Activated CD8-positive, alpha-beta memory T cell treated with anti-CD3 and anti-CD28 coated beads, Interleukin-2, amount 50 U/mL, for 24 hours (primary cell): ENCODE measurements at regions not wholly inside any gene's neighbourhood (a gene's known extent, or its start where the extent isn't known, plus 50 kb on each side); places are given as distances from the start of the nearest gene placed in this dataset.
"Not testable (repeated sequence)": the region's sequence is repeated elsewhere in the genome, so short reads cannot be mapped to it uniquely, and the experiment has no call there.

Source experiments
- DNase-seq: peaks from one replicate; pipeline ENCODE4 v3.0.0-alpha.2; 2020; ENCODE audit errors: extremely low read depth

DNA sequence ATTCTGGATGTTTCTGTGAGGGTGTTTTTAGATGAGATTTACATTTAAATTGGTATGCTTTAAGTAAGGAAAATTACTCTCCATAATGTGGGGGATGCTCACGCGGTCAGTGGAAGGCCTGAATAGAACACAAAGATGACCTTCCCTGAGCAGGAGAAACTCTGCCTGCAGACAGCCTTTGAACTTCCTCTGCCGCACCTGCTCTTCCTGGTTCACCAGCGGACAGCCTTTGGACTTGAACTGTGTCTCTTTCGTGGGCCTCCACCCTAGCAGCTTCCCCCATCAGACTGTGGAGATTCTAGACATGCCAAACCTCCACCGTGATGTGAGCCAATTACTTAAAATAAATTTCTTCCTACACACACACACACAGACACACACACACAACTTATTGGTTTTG lies 210.7 kb downstream of the EFCAB11 start:
- no peak for DNase-seq

GRCh38 chr14:89740241-89740640 lies 214.3 kb downstream of the EFCAB11 start:
- no peak for DNase-seq

- no peak for DNase-seq
Observed at GRCh38 chr14:89736881-89737280, 217.6 kb downstream of the EFCAB11 start.

- no peak for DNase-seq
Observed at GRCh38 chr14:89731396-89731933, 223.1 kb downstream of the EFCAB11 start.

GRCh38 chr14:89730687-89731086 lies 223.8 kb downstream of the EFCAB11 start:
- DNase-seq = no peak

- DNase-seq = no peak
Observed at GRCh38 chr14:89728964-89729363, 225.6 kb downstream of the EFCAB11 start.

GRCh38 chr14:89726226-89726625 lies 228.3 kb downstream of the EFCAB11 start:
- not testable (repeated sequence) for DNase-seq

DNA sequence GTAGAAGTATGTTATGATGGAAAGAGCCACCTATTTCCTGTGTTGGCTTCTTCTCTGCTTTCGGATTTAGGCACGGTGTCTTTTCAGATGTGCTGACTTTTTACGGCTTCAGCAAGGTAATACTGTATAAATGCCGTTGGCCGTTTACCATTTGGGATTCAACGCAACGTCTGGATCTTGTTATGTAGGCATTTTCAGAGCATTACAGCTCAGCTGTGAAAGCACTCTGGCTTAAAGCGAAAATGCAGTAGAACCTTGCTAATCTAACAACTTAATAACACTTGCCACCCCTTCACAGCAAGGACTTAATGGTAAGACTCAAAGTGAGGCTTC lies 229.9 kb downstream of the EFCAB11 start:
- no peak for DNase-seq

DNA sequence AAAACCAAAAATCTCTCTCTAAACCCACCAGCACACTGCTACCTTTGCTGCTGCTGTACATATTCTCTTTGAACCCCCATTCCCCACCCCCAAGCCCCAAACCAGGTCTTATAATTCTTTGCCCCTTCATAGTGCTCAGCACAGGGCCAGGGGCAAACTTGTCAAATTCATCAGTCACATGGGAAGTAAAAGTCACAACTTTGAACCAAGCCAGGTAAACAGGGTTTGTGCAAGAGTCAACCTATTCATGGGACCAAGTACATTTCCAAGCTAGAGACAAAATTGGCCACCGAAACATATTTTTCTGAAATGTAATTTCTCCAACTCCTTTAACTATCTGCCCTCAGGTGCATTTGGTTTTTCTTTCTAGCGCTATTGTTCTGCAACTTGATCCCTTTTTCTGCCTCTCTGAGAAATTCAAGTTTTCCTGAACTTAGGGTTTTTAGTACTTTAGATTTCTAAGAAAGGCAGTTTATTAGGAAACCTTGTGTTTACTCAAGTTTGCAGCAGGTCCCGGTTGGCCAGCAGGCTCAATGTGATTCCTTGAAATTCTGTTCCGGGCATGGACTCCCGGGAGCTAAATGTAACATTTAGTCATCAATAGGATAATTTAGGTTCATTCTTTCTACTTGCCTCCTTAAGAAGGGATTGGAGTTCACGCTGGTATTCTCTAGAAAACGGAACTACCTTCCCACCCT lies 230.5 kb downstream of the EFCAB11 start:
- no peak for DNase-seq

DNA sequence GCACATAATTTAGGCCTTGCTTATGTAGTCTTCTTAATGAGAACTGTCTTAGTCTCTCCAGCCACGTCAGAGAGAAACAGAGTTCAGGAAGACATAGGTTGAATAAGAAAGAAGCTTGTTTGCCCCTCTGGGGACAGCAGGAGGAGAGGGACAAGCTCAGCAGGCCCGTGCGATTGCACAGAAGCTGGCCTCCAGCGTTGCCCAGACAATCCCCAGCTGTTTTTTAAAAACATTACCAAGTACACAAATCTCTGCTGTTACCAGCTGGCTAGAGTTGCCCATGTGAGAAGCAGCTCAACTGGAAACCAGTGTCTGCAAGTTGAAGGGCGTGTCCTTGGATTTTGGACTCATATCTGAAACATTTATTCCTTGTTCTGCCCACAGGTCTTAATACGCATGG lies 232.6 kb downstream of the EFCAB11 start:
- no peak for DNase-seq

- DNase-seq = no peak
Observed at GRCh38 chr14:89720741-89721729, 233.5 kb downstream of the EFCAB11 start.

DNA sequence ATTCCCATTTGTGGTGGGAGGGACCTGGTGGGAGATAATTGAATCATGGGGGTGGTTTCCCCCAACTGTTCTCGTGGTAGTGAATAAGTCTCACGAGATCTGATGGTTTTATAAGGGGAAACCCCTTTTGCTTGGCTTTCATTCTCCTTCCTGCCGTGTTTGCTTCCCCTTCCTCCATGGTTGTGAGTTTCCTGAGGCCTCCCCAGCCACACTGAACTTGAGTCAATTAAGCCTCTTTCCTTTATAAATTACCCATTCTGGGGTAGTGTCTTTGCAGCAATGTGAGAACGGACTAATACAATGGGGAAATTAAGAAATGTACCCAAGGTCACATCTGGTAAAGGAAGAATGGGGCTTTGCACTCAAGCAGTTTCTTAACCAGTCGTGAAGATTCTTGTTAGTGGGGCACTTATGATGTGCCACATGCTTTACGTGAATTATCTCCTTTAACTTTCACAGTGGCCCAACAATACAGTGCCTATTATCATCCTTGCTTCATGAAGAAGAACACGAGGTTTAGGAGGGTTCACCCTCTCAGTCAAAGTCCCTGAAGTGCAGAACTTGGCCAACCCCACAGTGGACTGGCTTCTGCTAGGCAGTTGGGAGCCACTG lies 234.3 kb downstream of the EFCAB11 start:
- no peak for DNase-seq

DNA sequence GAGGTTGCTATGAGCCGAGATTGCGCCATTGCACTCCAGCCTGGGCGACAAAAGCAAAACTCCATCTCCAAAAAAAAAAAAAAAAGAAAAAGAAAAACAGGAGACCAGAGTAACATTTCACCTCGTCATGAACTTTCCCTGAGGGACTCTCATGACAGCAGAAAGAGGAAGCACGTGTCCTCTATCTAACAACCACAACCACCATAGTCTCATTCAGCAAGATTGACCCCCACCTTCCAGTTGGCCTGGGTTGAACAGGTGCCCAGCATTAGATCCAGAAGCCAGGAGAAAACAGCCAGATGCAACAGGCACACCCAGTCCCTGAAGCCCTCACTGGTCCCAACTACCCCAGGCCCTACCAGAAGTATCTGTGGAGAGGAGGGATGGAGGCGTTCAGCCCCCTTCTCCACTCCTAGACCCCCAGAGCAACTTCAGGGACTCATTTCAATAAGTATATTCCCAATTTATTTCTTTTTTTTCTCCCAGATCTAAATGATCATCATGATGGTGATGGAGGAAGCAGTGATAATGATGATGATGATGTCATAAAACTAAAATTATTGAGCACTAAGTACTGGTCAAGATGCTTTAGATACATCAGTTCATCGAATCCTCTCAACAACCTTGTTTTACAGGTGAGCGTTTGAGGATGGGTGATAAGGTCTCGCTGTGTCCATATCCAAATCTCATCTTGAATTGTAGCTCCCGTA lies 235.0 kb downstream of the EFCAB11 start:
- DNase-seq = no peak

DNA sequence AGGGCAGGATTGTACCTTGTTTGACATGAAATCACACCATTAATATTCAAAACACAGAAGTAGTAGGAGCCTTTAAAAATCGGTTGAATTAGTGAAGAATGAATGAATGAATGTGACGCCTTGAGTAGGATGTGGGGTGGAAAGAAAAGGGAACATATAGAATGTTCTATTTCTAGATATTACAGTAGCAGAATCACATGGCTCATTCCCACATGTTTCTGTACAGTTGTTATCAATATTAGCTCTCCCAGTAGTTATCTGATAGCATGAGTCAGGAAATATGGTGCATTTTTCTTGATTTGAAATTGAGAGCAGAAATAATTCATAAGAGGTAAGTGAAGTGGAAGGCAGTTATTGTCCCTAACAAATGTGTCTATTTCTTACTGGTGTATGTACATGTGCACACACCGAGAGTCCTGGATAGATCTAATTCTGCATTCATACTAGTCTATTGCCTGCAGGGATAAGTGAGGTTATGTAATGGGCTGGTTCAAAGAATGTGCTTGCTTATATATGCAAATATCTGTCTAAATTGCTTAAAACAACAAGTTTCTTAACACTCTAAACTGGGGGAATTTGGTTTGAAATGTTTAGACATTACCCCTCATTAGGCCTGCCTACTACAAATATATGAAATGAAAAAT lies 245.4 kb downstream of the EFCAB11 start:
- DNase-seq = no peak

DNA sequence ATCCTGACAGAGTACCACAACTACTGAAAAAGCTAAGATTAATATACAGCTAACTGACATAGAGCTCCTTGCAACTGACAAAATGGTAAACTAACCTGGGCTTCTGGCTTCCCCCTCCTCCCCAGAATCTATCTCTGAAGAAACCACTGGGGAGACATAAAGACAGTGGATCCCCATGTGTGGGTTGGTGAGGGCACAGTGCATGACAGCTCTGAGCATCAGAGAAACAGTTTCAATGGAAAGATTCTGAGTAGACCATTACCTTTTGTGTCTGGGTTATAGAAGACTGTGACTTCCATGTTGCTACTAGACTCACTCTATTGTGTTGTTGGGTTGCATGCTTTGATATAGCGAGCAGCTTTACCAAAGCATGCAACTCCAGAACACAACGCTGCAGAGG lies 247.4 kb downstream of the EFCAB11 start:
- DNase-seq = no peak

- DNase-seq = no peak
Observed at GRCh38 chr14:89702876-89703200, 251.7 kb downstream of the EFCAB11 start.

DNA sequence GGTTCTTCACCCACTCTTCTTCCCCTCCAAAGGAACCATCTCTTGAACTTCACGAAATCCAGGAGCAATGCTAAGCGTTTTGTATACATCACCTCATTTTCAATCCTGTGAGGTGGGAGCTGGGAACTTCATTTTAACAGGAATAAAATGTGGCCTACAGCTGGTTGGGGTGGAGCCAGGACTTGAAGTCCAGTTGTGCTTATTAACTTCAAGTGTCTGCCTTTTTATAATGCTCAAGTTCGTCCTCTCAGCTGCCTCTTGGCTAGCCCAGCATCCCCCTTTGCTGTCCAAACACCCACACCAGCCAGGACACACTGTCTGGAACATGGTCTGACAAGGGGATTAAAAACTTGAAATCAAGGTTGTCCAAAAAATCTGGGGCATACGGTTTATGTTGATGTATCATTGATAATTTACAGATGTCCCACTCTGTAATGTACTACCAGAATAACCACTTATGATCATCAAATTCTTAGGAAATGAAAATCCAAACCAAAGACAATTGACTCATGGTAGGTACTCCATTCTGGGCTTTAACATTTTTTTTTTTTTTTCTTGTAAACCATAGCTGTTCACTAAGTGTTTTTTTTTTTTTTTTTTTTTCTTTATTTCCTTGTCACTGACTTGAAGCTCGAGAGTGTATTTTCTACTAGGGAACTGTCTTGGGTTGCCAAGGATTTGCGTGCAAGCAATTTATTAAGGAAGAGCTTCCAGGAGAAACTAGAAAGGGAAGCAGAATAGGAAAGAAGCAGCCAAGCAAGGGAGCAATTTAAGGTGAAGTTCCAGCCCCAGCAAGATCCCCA lies 252.3 kb downstream of the EFCAB11 start:
- DNase-seq = no peak

GRCh38 chr14:89701211-89702043 lies 253.1 kb downstream of the EFCAB11 start:
- peak; percentile 56 for DNase-seq

DNA sequence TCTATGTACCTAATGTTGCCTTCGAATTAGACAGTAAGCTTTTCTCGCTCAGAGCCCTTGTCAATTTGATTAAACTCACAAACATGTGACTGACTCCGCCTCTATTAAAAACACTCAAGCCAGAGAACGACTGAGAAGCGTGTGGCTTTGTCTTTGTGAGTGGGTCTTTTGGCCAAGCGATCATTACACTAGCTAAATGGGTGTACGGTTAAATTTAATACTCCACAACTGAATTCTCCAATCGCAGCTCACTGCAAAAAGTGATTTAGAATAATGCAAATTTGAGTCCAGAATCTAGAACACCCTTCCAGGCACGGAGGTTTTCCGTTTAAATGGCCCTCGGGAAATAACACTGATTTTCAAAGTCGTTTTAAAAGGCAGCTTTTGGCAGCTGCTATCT lies 253.7 kb downstream of the EFCAB11 start:
- DNase-seq = no peak

GRCh38 chr14:89699071-89699470 lies 255.5 kb downstream of the EFCAB11 start:
- DNase-seq = no peak
